HEK293 (cell line): ENCODE measurements at regions not wholly inside any gene's neighbourhood (a gene's known extent, or its start where the extent isn't known, plus 50 kb on each side); places are given as distances from the start of the nearest gene placed in this dataset.

Experiments
- ATF2 ChIP-seq: fragments of 450-650 bp; formaldehyde crosslinking; IDR thresholded peaks from 2 replicates; pipeline ENCODE4 v1.5.1; 2016; ENCODE audit warnings: missing biosample characterization, missing genetic modification characterization, low read depth
- CTCF ChIP-seq: fragments of 450-650 bp; formaldehyde crosslinking; IDR thresholded peaks from 2 replicates; pipeline ENCODE4 v1.5.1; 2016; ENCODE audit warnings: missing biosample characterization, missing genetic modification characterization
- REST ChIP-seq: fragments of 450-650 bp; formaldehyde crosslinking; IDR thresholded peaks from 2 replicates; pipeline ENCODE4 v1.5.1; 2016; ENCODE audit warnings: missing biosample characterization, missing genetic modification characterization
- ZBTB48 ChIP-seq: fragments of 450-650 bp; formaldehyde crosslinking; IDR thresholded peaks from 2 replicates; pipeline ENCODE4 v1.5.1; 2016; ENCODE audit warnings: missing biosample characterization, missing genetic modification characterization
- ZNF121 ChIP-seq: fragments of 450-650 bp; formaldehyde crosslinking; IDR thresholded peaks from 2 replicates; pipeline ENCODE4 v1.5.1; 2016; ENCODE audit warnings: missing biosample characterization, missing genetic modification characterization
- ZNF148 ChIP-seq: fragments of 450-650 bp; formaldehyde crosslinking; IDR thresholded peaks from 2 replicates; pipeline ENCODE4 v1.5.0; 2017; ENCODE audit warnings: missing biosample characterization, missing genetic modification characterization, borderline replicate concordance
- ZNF398 ChIP-seq: fragments of 450-650 bp; formaldehyde crosslinking; IDR thresholded peaks from 2 replicates; pipeline ENCODE4 v1.5.1; 2017; ENCODE audit warnings: missing biosample characterization, missing genetic modification characterization
- ZNF513 ChIP-seq: fragments of 450-650 bp; IDR thresholded peaks from 2 replicates; pipeline ENCODE4 v1.5.1; 2018; ENCODE audit warnings: missing biosample characterization, missing genetic modification characterization
- ZNF580 ChIP-seq: fragments of 450-650 bp; formaldehyde crosslinking; IDR thresholded peaks from 2 replicates; pipeline ENCODE4 v1.5.1; 2016; ENCODE audit warnings: missing biosample characterization, missing genetic modification characterization

- TF ChIP-seq ZNF580 (tag by site-specific recombination) (no peak), CTCF (tag by site-specific recombination) (no peak), REST (no peak), ZNF148 (tag by site-specific recombination) (no peak), ZNF513 (tag by site-specific recombination) (no peak), ATF2 (tag by site-specific recombination) (no peak), ZNF121 (tag by site-specific recombination) (no peak), ZNF398 (tag by site-specific recombination) (no peak), ZBTB48 (tag by site-specific recombination) (no peak)
Observed at GRCh38 chr5:24325306-24325832, 319.4 kb downstream of the CDH10 start.
